MM.1S (cell line): ENCODE measurements at regions not wholly inside any gene's neighbourhood (a gene's known extent, or its start where the extent isn't known, plus 50 kb on each side); places are given as distances from the start of the nearest gene placed in this dataset.

Experiments used
- DNase-seq: peaks from one replicate; pipeline ENCODE4 v3.0.0-alpha.2; 2015
- H2AFZ ChIP-seq: fragments of 300-600 bp; sonication (generic); 2 replicates; pipeline ENCODE4 v1.6.0; 2016; ENCODE audit warnings: antibody characterized with exemption, low read length
- H3F3A ChIP-seq: fragments of 300-600 bp; sonication (generic); 2 replicates; pipeline ENCODE4 v1.6.1; 2016; ENCODE audit warnings: mild to moderate bottlenecking, antibody characterized with exemption, low read length, moderate library complexity, mixed read lengths; ENCODE audit not compliant: insufficient read depth
- H3K27ac ChIP-seq: fragments of 300-600 bp; sonication (generic); 2 replicates; pipeline ENCODE4 v1.5.1; 2016; ENCODE audit warnings: mild to moderate bottlenecking, low read length
- H3K27me3 ChIP-seq: fragments of 300-600 bp; sonication (generic); replicated peaks from 2 replicates; pipeline ENCODE4 v1.6.0; 2016; ENCODE audit warnings: low read length; ENCODE audit not compliant: insufficient read depth
- H3K36me3 ChIP-seq: fragments of 300-600 bp; sonication (generic); replicated peaks from 2 replicates; pipeline ENCODE4 v1.6.1; 2016; ENCODE audit warnings: mild to moderate bottlenecking, low read length, mixed read lengths; ENCODE audit not compliant: insufficient read depth
- H3K4me1 ChIP-seq: fragments of 300-600 bp; sonication (generic); 2 replicates; pipeline ENCODE4 v1.6.1; 2016; ENCODE audit warnings: low read length, mixed read lengths
- H3K4me2 ChIP-seq: fragments of 300-600 bp; sonication (generic); 2 replicates; pipeline ENCODE4 v1.6.0; 2016; ENCODE audit warnings: low read depth, low read length
- H3K4me3 ChIP-seq: fragments of 300-600 bp; sonication (generic); 2 replicates; pipeline ENCODE4 v1.5.1; 2016; ENCODE audit warnings: low read length, mixed read lengths
- H3K79me2 ChIP-seq: fragments of 300-600 bp; sonication (generic); 2 replicates; pipeline ENCODE4 v1.6.1; 2016; ENCODE audit warnings: mixed run types, low read length, mixed read lengths
- H3K9ac ChIP-seq: fragments of 300-600 bp; sonication (generic); 2 replicates; pipeline ENCODE4 v1.6.1; 2016; ENCODE audit warnings: low read length, mixed read lengths
- H3K9me2 ChIP-seq: fragments of 300-600 bp; sonication (generic); replicated peaks from 2 replicates; pipeline ENCODE4 v1.6.1; 2016; ENCODE audit warnings: mild to moderate bottlenecking, low read length, mixed read lengths; ENCODE audit not compliant: insufficient read depth
- H3K9me3 ChIP-seq: fragments of 300-600 bp; sonication (generic); replicated peaks from 2 replicates; pipeline ENCODE4 v1.6.1; 2016; ENCODE audit warnings: mild to moderate bottlenecking, low read length, mixed read lengths; ENCODE audit not compliant: insufficient read depth
- H4K20me1 ChIP-seq: fragments of 300-600 bp; sonication (generic); 2 replicates; pipeline ENCODE4 v1.6.1; 2016; ENCODE audit warnings: mild to moderate bottlenecking, low read length, moderate library complexity, mixed read lengths; ENCODE audit not compliant: insufficient read depth
- CTCF ChIP-seq: fragments of 300-600 bp; sonication (generic); IDR thresholded peaks from 2 replicates; pipeline ENCODE4 v1.5.1; 2016; ENCODE audit warnings: antibody characterized with exemption, low read length, mixed read lengths
- EZH2 ChIP-seq: fragments of 300-600 bp; sonication (generic); optimal IDR thresholded peaks from 2 replicates; pipeline ENCODE3; 2017; ENCODE audit warnings: low read depth, mild to moderate bottlenecking, antibody characterized with exemption, low read length, mixed read lengths
- EZH2phosphoT487 ChIP-seq: fragments of 300-600 bp; sonication (generic); IDR thresholded peaks from 2 replicates; pipeline ENCODE4 v1.6.1; 2018; ENCODE audit warnings: antibody characterized with exemption, low read length

- H3K79me2 ChIP-seq: no peaks in the 10 kb centered on the region
- no peaks in the 10 kb centered on the region for H3K9me3 ChIP-seq
- no peaks in the 10 kb centered on the region for H4K20me1 ChIP-seq
These were observed 1726.1 kb downstream of the TP53TG3F start for GRCh38 chr16:35185366-35186044.

DNA sequence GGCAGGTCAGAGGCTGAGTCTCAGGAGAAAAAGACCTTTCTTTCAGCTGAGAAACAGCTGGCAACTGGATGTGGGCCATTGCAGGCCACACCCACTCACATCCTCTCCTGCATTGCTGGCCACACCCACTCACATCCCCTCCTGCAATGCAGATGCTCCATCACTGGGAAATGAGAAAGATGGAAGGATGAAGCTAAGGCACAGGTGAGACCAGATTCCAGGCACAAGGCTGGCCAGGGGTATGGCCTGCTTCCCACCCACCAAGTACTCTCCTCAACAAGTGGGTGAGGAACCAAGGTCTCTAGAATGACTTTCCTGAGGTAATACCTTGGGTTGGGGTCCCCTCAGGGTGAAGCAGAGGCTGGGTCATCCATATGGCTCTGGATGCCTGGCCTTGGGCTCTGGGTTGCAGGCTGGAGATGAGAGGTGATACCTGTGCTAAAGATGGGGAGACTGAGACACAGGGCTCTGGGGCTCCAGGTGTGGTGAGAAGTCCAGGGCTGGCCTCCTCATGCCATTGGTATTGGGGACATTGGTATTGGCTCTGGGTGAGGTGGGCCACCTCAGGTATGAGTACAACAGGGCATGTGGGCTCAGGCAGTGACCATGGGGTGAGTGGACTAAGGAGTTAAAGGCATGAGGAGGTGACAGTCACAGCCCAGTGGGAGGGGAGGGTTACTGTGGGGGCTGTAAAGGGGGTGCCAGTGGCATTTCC lies 1726.8 kb downstream of the TP53TG3F start:
- H3K9me2 ChIP-seq: no peaks in the 10 kb centered on the region
- TF ChIP-seq EZH2phosphoT487 (no peak), EZH2 (no peak), CTCF (no peak)
- H3K79me2 ChIP-seq: no peaks in the 10 kb centered on the region
- H2AFZ ChIP-seq: no peak overlapping the region
- no peak overlapping the region for H3K27ac ChIP-seq
- no peaks in the 10 kb centered on the region for H3K27me3 ChIP-seq
- H3F3A ChIP-seq: no peaks in the 10 kb centered on the region
- no peak overlapping the region for H3K4me3 ChIP-seq
- no peak overlapping the region for H3K4me2 ChIP-seq
- no peak for DNase-seq
- no peaks in the 10 kb centered on the region for H3K36me3 ChIP-seq
- H4K20me1 ChIP-seq: no peaks in the 10 kb centered on the region
- no peaks in the 10 kb centered on the region for H3K4me1 ChIP-seq
- H3K9me3 ChIP-seq: no peaks in the 10 kb centered on the region
- no peak overlapping the region for H3K9ac ChIP-seq

More at GRCh38 chr16:35185366-35186044, 1726.1 kb downstream of the TP53TG3F start:
- Histone ChIP-seq H3K4me1 (no peaks in the 10 kb centered on the region), H3K36me3 (no peaks in the 10 kb centered on the region), H3K9me2 (no peaks in the 10 kb centered on the region), H2AFZ (no peak overlapping the region), H3K4me3 (no peak overlapping the region), H3K4me2 (no peak overlapping the region), H3K27ac (no peak overlapping the region), H3K27me3 (no peaks in the 10 kb centered on the region), H3K9ac (no peak overlapping the region), H3F3A (no peaks in the 10 kb centered on the region)
- no peak for TF ChIP-seq EZH2
- TF ChIP-seq EZH2phosphoT487: no peak
- TF ChIP-seq CTCF: no peak
- no peak for DNase-seq

GRCh38 chr16:35187665-35188225 lies 1728.3 kb downstream of the TP53TG3F start:
- no peak for DNase-seq
- H3K9me3 ChIP-seq: no peaks in the 10 kb centered on the region; the same call in 1 of the 2 replicates
- no peaks in the 10 kb centered on the region for H3K27me3 ChIP-seq
- TF ChIP-seq EZH2 (no peak), EZH2phosphoT487 (no peak), CTCF (no peak)
- no peak overlapping the region for H3K27ac ChIP-seq
- no peaks in the 10 kb centered on the region for H3K9me2 ChIP-seq
- H4K20me1 ChIP-seq: no peaks in the 10 kb centered on the region
- no peaks in the 10 kb centered on the region for H3F3A ChIP-seq
- H3K9ac ChIP-seq: no peak overlapping the region
- H3K4me3 ChIP-seq: no peak overlapping the region
- no peaks in the 10 kb centered on the region for H3K79me2 ChIP-seq
- no peaks in the 10 kb centered on the region for H3K36me3 ChIP-seq
- no peak overlapping the region for H3K4me2 ChIP-seq
- no peak overlapping the region for H2AFZ ChIP-seq
- no peaks in the 10 kb centered on the region for H3K4me1 ChIP-seq
